ENCODE measurements at regions not wholly inside any gene's neighbourhood (a gene's known extent, or its start where the extent isn't known, plus 50 kb on each side); places are given as distances from the start of the nearest gene placed in this dataset.

DNA sequence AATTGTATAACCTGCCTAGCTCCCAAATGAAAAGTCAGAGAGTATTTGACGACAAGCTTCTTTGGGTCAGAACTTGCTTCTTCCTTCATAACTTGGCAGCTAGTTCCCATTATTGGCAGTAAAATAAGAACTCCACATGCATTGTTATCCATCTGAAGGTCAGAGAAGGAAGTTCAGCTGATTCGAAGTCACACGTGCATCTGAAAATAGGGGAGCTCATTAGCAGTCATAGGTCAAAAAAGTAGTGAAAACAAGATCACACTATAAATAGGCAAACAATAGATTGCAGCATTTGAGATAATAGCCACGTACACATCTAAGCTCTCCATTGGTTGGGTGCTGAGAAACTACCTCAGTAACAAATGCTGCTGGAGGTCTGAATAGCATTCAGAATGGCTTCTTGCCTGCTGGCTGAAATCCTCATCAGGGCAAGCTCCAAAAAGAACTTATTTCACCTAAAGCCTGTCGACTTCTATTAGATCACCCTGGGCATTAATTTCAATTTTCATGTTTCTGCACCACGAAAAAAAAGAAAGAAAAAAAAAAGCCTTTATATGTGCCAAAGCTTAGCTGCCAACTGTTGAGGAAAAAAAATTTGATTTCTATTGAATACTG lies 1492.9 kb upstream of the CELF4 start:
- TF ChIP-seq, protein P1, sequence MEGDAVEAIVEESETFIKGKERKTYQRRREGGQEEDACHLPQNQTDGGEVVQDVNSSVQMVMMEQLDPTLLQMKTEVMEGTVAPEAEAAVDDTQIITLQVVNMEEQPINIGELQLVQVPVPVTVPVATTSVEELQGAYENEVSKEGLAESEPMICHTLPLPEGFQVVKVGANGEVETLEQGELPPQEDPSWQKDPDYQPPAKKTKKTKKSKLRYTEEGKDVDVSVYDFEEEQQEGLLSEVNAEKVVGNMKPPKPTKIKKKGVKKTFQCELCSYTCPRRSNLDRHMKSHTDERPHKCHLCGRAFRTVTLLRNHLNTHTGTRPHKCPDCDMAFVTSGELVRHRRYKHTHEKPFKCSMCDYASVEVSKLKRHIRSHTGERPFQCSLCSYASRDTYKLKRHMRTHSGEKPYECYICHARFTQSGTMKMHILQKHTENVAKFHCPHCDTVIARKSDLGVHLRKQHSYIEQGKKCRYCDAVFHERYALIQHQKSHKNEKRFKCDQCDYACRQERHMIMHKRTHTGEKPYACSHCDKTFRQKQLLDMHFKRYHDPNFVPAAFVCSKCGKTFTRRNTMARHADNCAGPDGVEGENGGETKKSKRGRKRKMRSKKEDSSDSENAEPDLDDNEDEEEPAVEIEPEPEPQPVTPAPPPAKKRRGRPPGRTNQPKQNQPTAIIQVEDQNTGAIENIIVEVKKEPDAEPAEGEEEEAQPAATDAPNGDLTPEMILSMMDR (IDR thresholded peaks at IDR 0.05), result no peak
- TF ChIP-seq POLR2A (IDR thresholded peaks at IDR 0.05) (no peak), EP300 (IDR thresholded peaks at IDR 0.05) (no peak)

All from ovary (tissue), 3 donors.